ENCODE measurements at regions not wholly inside any gene's neighbourhood (a gene's known extent, or its start where the extent isn't known, plus 50 kb on each side); places are given as distances from the start of the nearest gene placed in this dataset.

GRCh38 chr7:25844102-25844870, 307.7 kb upstream of the NFE2L3 start:
- no peak for ATAC-seq
- Histone ChIP-seq H3K4me1 (peaks cover 16 to 84% (median 23%) of the 10 kb centered on the region in 3 donors), H3K36me3 (no peaks in the 10 kb centered on the region), H3K27me3 (no peaks in the 10 kb centered on the region), H3K4me3 (no peak overlapping the region), H3K9me3 (no peaks in the 10 kb centered on the region), H3K27ac (peak overlapping the region in 3 of 4 donors; percentile 29 to 94 (median 86))
- WGBS, 2 donors (ENCODE audit: low coverage in 1 of 2): 38 to 54% methylated on average over 6 of the region's 6 CpGs
- TF ChIP-seq POLR2AphosphoS5 (IDR thresholded peaks at IDR 0.05) (no peak), CTCF (IDR thresholded peaks at IDR 0.05) (no peak), POLR2A (IDR thresholded peaks at IDR 0.05) (no peak), EP300 (IDR thresholded peaks at IDR 0.05) (no peak)

GRCh38 chr7:25845464-25845863, 306.5 kb upstream of the NFE2L3 start:
- H3K4me1 ChIP-seq: peaks cover 16 to 86% (median 33%) of the 10 kb centered on the region in 3 donors
- TF ChIP-seq CTCF (IDR thresholded peaks at IDR 0.05) (no peak), EP300 (IDR thresholded peaks at IDR 0.05) (no peak), POLR2AphosphoS5 (IDR thresholded peaks at IDR 0.05) (no peak), POLR2A (IDR thresholded peaks at IDR 0.05) (no peak)
- 80% methylated on average over 5 of the region's 5 CpGs; no CpG with 5 or more reads in 1 of the 2 donors for WGBS, 2 donors (ENCODE audit: low coverage in 1 of 2)
- H3K27me3 ChIP-seq: no peaks in the 10 kb centered on the region
- no peaks in the 10 kb centered on the region for H3K36me3 ChIP-seq
- no peak overlapping the region for H3K4me3 ChIP-seq
- no peaks in the 10 kb centered on the region for H3K9me3 ChIP-seq
- no peak for ATAC-seq
- peak overlapping the region in 3 of 4 donors; percentile 77 to 94 (median 86) for H3K27ac ChIP-seq

- TF ChIP-seq CTCF (IDR thresholded peaks at IDR 0.05) (no peak), POLR2AphosphoS5 (IDR thresholded peaks at IDR 0.05) (peak; percentile 89)
- Histone ChIP-seq H3K36me3 (no peaks in the 10 kb centered on the region), H3K4me3 (no peak overlapping the region), H3K27me3 (no peaks in the 10 kb centered on the region), H3K27ac (peak overlapping the region; percentile 77 to 94 (median 83)), H3K9me3 (no peaks in the 10 kb centered on the region), H3K4me1 (peaks cover 21 to 86% (median 33%) of the 10 kb centered on the region in 3 donors)
- peak; percentile 64 for ATAC-seq
- 6 to 9% methylated on average over 5 of the region's 5 CpGs for WGBS, 2 donors (ENCODE audit: low coverage in 1 of 2)
These were observed 305.3 kb upstream of the NFE2L3 start for GRCh38 chr7:25846722-25847121.

GRCh38 chr7:25847336-25848070, 304.5 kb upstream of the NFE2L3 start:
- peaks cover 29 to 86% (median 30%) of the 10 kb centered on the region in 3 donors for H3K4me1 ChIP-seq
- 36 to 41% methylated on average over 4 to 5 of the region's 6 CpGs for WGBS, 2 donors (ENCODE audit: low coverage in 1 of 2)

More at GRCh38 chr7:25847336-25848070, 304.5 kb upstream of the NFE2L3 start:
- Histone ChIP-seq H3K9me3 (no peaks in the 10 kb centered on the region), H3K27me3 (peaks cover 7% of the 10 kb centered on the region), H3K36me3 (no peaks in the 10 kb centered on the region), H3K27ac (peak overlapping the region; percentile 77 to 94 (median 83)), H3K4me3 (no peak overlapping the region)
- ATAC-seq: no peak
- TF ChIP-seq CTCF (IDR thresholded peaks at IDR 0.05) (no peak), POLR2AphosphoS5 (IDR thresholded peaks at IDR 0.05) (peak; percentile 13)

All from gastroesophageal sphincter (tissue), 4 donors.